ENCODE measurements at regions not wholly inside any gene's neighbourhood (a gene's known extent, or its start where the extent isn't known, plus 50 kb on each side); places are given as distances from the start of the nearest gene placed in this dataset.

GRCh38 chr16:25635454-25635853 is 56.3 kb upstream of the HS3ST4 start:
- H3K4me1 ChIP-seq (ENCODE audit: insufficient read depth) = no peaks in the 10 kb centered on the region
- no peak for DNase-seq (ENCODE audit: low spot score)
- Mint-ChIP-seq H3K27ac (no peak overlapping the region), H3K36me3 (ENCODE audit: low read depth) (no peaks in the 10 kb centered on the region; the same call in 2 of the 3 replicates), H3K4me1 (no peaks in the 10 kb centered on the region), H3K9me3 (peaks cover 82% of the 10 kb centered on the region), H3K27me3 (ENCODE audit: insufficient read depth, low read depth, poor library complexity) (no peaks in the 10 kb centered on the region), H3K4me3 (no peak overlapping the region)
- no peaks in the 10 kb centered on the region for H3F3A ChIP-seq (replicated peaks; ENCODE audit: low read depth)
- H3K9me2 ChIP-seq (ENCODE audit: insufficient read depth) = no peaks in the 10 kb centered on the region
- no peaks in the 10 kb centered on the region for H3K79me2 ChIP-seq (replicated peaks; ENCODE audit: insufficient read depth)
- H3K27ac ChIP-seq (ENCODE audit: low read depth) = no peak overlapping the region
- peaks cover 7% of the 10 kb centered on the region; the same call in 1 of the 2 replicates for H3K36me3 ChIP-seq (ENCODE audit: insufficient read depth)
- TF ChIP-seq ZNF114 (CRISPR knock-in tag; IDR thresholded peaks at IDR 0.05) = no peak
- TF ChIP-seq CREB1 (CRISPR knock-in tag; IDR thresholded peaks at IDR 0.05; ENCODE audit: low read depth) = no peak
- TF ChIP-seq EZH2 (IDR thresholded peaks at IDR 0.05; ENCODE audit: low read depth, unreplicated experiment) = no peak
- no peak for TF ChIP-seq STAT1 (IDR thresholded peaks at IDR 0.05; ENCODE audit: unreplicated experiment)
- no peak for TF ChIP-seq REST (IDR thresholded peaks at IDR 0.05; ENCODE audit: unreplicated experiment)
- TF ChIP-seq CTCF (conservative IDR thresholded peaks at IDR 0.05; ENCODE audit: low read depth in 2 of 2) = no peak
- no peak for TF ChIP-seq ZNF462 (CRISPR knock-in tag; IDR thresholded peaks at IDR 0.05)
- no peak for TF ChIP-seq POLR2AphosphoS5 (IDR thresholded peaks at IDR 0.05; ENCODE audit: low read depth)
- no peak for TF ChIP-seq JUNB (IDR thresholded peaks at IDR 0.05; ENCODE audit: unreplicated experiment)
- no peak for TF ChIP-seq ZNF331 (CRISPR knock-in tag; IDR thresholded peaks at IDR 0.05; ENCODE audit: low read depth)
- no peak for TF ChIP-seq NANOG (IDR thresholded peaks at IDR 0.05; ENCODE audit: borderline replicate concordance)
- no peak for TF ChIP-seq EZH2phosphoT487 (IDR thresholded peaks at IDR 0.05; ENCODE audit: unreplicated experiment)
- TF ChIP-seq ETS1 (IDR thresholded peaks at IDR 0.05) = no peak
- H4K20me1 ChIP-seq (replicated peaks; ENCODE audit: insufficient read depth) = no peaks in the 10 kb centered on the region
- H3K27me3 ChIP-seq (ENCODE audit: insufficient read depth) = no peaks in the 10 kb centered on the region
- H3K4me3 ChIP-seq = no peak overlapping the region
- H2AFZ ChIP-seq = no peak overlapping the region
- no peak overlapping the region for H3K4me2 ChIP-seq
- no peak for ATAC-seq

All from GM23338 (cell line).